GM12878 (cell line): ENCODE measurements at regions not wholly inside any gene's neighbourhood (a gene's known extent, or its start where the extent isn't known, plus 50 kb on each side); places are given as distances from the start of the nearest gene placed in this dataset.

Experiments used
- ATAC-seq: fragments of 200-7000 bp; cut with Tn5 transposase; 3 replicates; pipeline ENCODE4 v1.9.1; 2020; ENCODE audit warnings: mild to moderate bottlenecking, moderate library complexity
- BruUV-seq: library from RNA; stranded (reverse); fragments of 400-500 nt; replicated peaks from 2 replicates; lab custom pipeline; 2021; lab: Mats Ljungman, UMichigan
- CTCF ChIA-PET: fragments of 300-600 bp; sonication (Branson Sonifier 250); formaldehyde crosslinking; extraction: SDS; loops from one replicate; lab custom pipeline; 2021; ENCODE audit warnings: inconsistent platforms; lab: Yijun Ruan, JAX
- POLR2A ChIA-PET: fragments of 350-600 bp; formaldehyde crosslinking; extraction: SDS; loops from one replicate; lab custom pipeline; 2021; ENCODE audit warnings: inconsistent platforms; lab: Charles Lee
- RAD21 ChIA-PET: fragments of 300-600 bp; sonication (Branson Sonifier 250); formaldehyde crosslinking; loops from one replicate; lab custom pipeline; 2023; ENCODE audit warnings: antibody characterized with exemption; ENCODE audit not compliant: unreplicated experiment; lab: Charles Lee
- SMC1A ChIA-PET: fragments of 300-600 bp; sonication (Branson Sonifier 250); formaldehyde crosslinking; loops from one replicate; lab custom pipeline; 2023; ENCODE audit not compliant: unreplicated experiment, uncharacterized antibody; lab: Charles Lee
- DNase-seq: peaks from one replicate; pipeline ENCODE4 v3.0.0-alpha.2; 2011; ENCODE audit warnings: low read depth, low spot score
- FAIRE-seq: peaks from 3 replicates; lab custom pipeline; 2011; peaks lifted over from hg19 to GRCh38; lab: Jason Lieb, UNC
- H2AFZ ChIP-seq: 2 replicates; pipeline ENCODE4 v1.6.0; 2011; ENCODE audit warnings: low read depth, low read length, control low read depth; ENCODE audit not compliant: control insufficient read depth
- H3K27ac ChIP-seq: 2 replicates; pipeline ENCODE4 v1.5.1; 2011; ENCODE audit warnings: control low read depth; ENCODE audit not compliant: control insufficient read depth, insufficient read depth
- H3K27me3 ChIP-seq, 2 experiments: replicated peaks in 1 of 2; 2 replicates each; pipeline versions ENCODE4 v1.6.0 to v1.6.1; 2011; ENCODE audit warnings: low read length in 1 of 2; ENCODE audit not compliant: control insufficient read depth in 2 of 2, insufficient read depth in 2 of 2
- H3K36me3 ChIP-seq, 2 experiments: 2 replicates each; pipeline ENCODE4 v1.5.1; 2011; ENCODE audit warnings: low read length in 1 of 2; ENCODE audit not compliant: control insufficient read depth in 2 of 2, insufficient read depth in 2 of 2
- H3K4me1 ChIP-seq: 2 replicates; pipeline ENCODE4 v1.6.1; 2011; ENCODE audit warnings: mild to moderate bottlenecking, low read length, moderate library complexity, mixed read lengths; ENCODE audit not compliant: control insufficient read depth, insufficient read depth
- H3K4me2 ChIP-seq: 2 replicates; pipeline ENCODE4 v1.6.0; 2011; ENCODE audit warnings: control low read depth; ENCODE audit not compliant: control insufficient read depth, insufficient read depth
- H3K4me3 ChIP-seq: fragments of 200-600 bp; sonication (generic); 2 replicates; pipeline ENCODE4 v1.5.1; 2016
- H3K79me2 ChIP-seq: 2 replicates; pipeline ENCODE4 v1.6.0; 2011; ENCODE audit warnings: low read length; ENCODE audit not compliant: control insufficient read depth, insufficient read depth
- H3K9ac ChIP-seq: 2 replicates; pipeline ENCODE4 v1.8.0; 2011; ENCODE audit warnings: low read length, control low read depth, mixed read lengths; ENCODE audit not compliant: control insufficient read depth, insufficient read depth
- H3K9me3 ChIP-seq: replicated peaks from 3 replicates; pipeline ENCODE4 v1.5.1; 2011; ENCODE audit warnings: mild to moderate bottlenecking, low read length; ENCODE audit not compliant: control insufficient read depth, insufficient read depth
- H4K20me1 ChIP-seq: 2 replicates; pipeline ENCODE4 v1.6.0; 2011; ENCODE audit not compliant: control insufficient read depth, insufficient read depth
- BCL3 ChIP-seq: IDR thresholded peaks from 2 replicates; pipeline ENCODE4 v1.6.1; 2011; ENCODE audit warnings: borderline replicate concordance, low read depth, mild to moderate bottlenecking, moderate library complexity, low read length; ENCODE audit not compliant: insufficient read depth, poor library complexity, severe bottlenecking
- CBX3 ChIP-seq: fragments of 200-600 bp; sonication (generic); IDR thresholded peaks from 2 replicates; pipeline ENCODE4 v1.6.1; 2016; ENCODE audit warnings: low read depth, borderline replicate concordance
- IKZF2 ChIP-seq, 2 experiments: fragments of 450-650 bp; IDR thresholded peaks; 2 replicates each; pipeline ENCODE4 v1.6.1; 2017; ENCODE audit warnings: mild to moderate bottlenecking in 2 of 2, moderate library complexity in 2 of 2
- MAX ChIP-seq: IDR thresholded peaks from 2 replicates; pipeline ENCODE4 v1.6.1; 2012; ENCODE audit warnings: low read depth, low read length, improper control_type of control experiment
- MYC ChIP-seq: IDR thresholded peaks from 2 replicates; pipeline ENCODE4 v1.6.1; 2011; ENCODE audit warnings: mild to moderate bottlenecking, low read length, moderate library complexity, inconsistent platforms; ENCODE audit not compliant: insufficient read depth, insufficient replicate concordance, insufficient read length, severe bottlenecking
- NBN ChIP-seq: fragments of 450-650 bp; IDR thresholded peaks from 2 replicates; pipeline ENCODE4 v1.6.1; 2016
- NR2C1 ChIP-seq: fragments of 450-650 bp; IDR thresholded peaks from 2 replicates; pipeline ENCODE4 v1.6.1; 2017; ENCODE audit warnings: antibody characterized with exemption, mild to moderate bottlenecking, moderate library complexity
- PKNOX1 ChIP-seq: fragments of 450-650 bp; IDR thresholded peaks from 2 replicates; pipeline ENCODE4 v1.6.1; 2016; ENCODE audit warnings: mild to moderate bottlenecking
- SPI1 ChIP-seq: IDR thresholded peaks from 2 replicates; pipeline ENCODE4 v1.6.1; 2011; ENCODE audit warnings: low read depth, mild to moderate bottlenecking, low read length, moderate library complexity, borderline replicate concordance; ENCODE audit not compliant: insufficient read depth
- TCF12 ChIP-seq: IDR thresholded peaks from 2 replicates; pipeline ENCODE4 v1.6.1; 2011; ENCODE audit warnings: low read depth, mild to moderate bottlenecking, low read length
- ZNF274 ChIP-seq: IDR thresholded peaks from one replicate; pipeline ENCODE4 v1.8.0; 2011; ENCODE audit not compliant: insufficient read length, insufficient read depth
- ZNF384 ChIP-seq: IDR thresholded peaks from 2 replicates; pipeline ENCODE4 v1.6.1; 2012; ENCODE audit warnings: low read depth, mild to moderate bottlenecking, low read length, improper control_type of control experiment, borderline replicate concordance
- WGBS: methylation state at CpG from one replicate; pipeline ENCODE4 v1.1.6; 2016; ENCODE audit warnings: low lambda C conversion rate; ENCODE audit not compliant: insufficient replicate concordance, insufficient coverage; ENCODE audit errors: missing lambda C conversion rate; 5-methylcytosine and 5-hydroxymethylcytosine counted together
- in situ Hi-C: fragments of 300-500 bp; cut with MboI; formaldehyde crosslinking; loops from 9 replicates; pipeline ENCODE4 v1.14.3; 2018; ENCODE audit warnings: mixed read lengths
- intact Hi-C: fragments of 100-400 bp; cut with micrococcal nuclease; formaldehyde crosslinking; loops from one replicate; pipeline ENCODE4 v1.14.2; 2022; ENCODE audit not compliant: unreplicated experiment

- Histone ChIP-seq H3K27me3 (no peaks in the 10 kb centered on the region), H3K4me1 (no peaks in the 10 kb centered on the region), H3K27ac (no peak overlapping the region), H2AFZ (no peak overlapping the region), H3K9me3 (no peaks in the 10 kb centered on the region), H3K4me3 (no peak overlapping the region), H3K4me2 (no peak overlapping the region), H3K9ac (no peak overlapping the region), H3K36me3 (no peaks in the 10 kb centered on the region), H3K79me2 (no peaks in the 10 kb centered on the region), H4K20me1 (no peaks in the 10 kb centered on the region)
- no peak for TF ChIP-seq TCF12
- ATAC-seq = no peak
- RAD21 ChIA-PET = no interaction called here
- SMC1A ChIA-PET = no interaction called here
- POLR2A ChIA-PET = no interaction called here
- no peak for FAIRE-seq
- DNase-seq = no peak
- intact Hi-C loops = no loop called here
- 44% methylated on average over 6 of the region's 6 CpGs for WGBS
- BruUV-seq = no TSS peak
- in situ Hi-C loops = no loop called here
- CTCF ChIA-PET = no interaction called here
Observed at GRCh38 chr4:31146366-31146765, 426.2 kb downstream of the PCDH7 start.

- intact Hi-C loops = no loop called here
- TF ChIP-seq NBN (no peak), ZNF274 (no peak), PKNOX1 (no peak), NR2C1 (no peak), BCL3 (no peak), MAX (no peak), ZNF384 (no peak), SPI1 (no peak), MYC (no peak), IKZF2 (IDR thresholded peaks at IDR 0.05) (no peak), CBX3 (no peak)
- Histone ChIP-seq H3K27me3 (no peaks in the 10 kb centered on the region), H3K9ac (no peak overlapping the region), H3K9me3 (no peaks in the 10 kb centered on the region), H2AFZ (no peak overlapping the region), H4K20me1 (no peaks in the 10 kb centered on the region), H3K36me3 (no peaks in the 10 kb centered on the region), H3K4me2 (no peak overlapping the region), H3K27ac (no peak overlapping the region), H3K79me2 (no peaks in the 10 kb centered on the region), H3K4me1 (no peaks in the 10 kb centered on the region), H3K4me3 (no peak overlapping the region)
- BruUV-seq = no TSS peak
- ChIA-PET SMC1A (interaction anchor here (0.5 to 1.4 kb wide), 3 partner anchors 11 to 816 kb away, joined by 3 to 7 read pairs (median 3); no protein-coding TSS in a partner anchor), POLR2A (interaction anchor here (0.7 kb wide), 1 partner anchor 872 kb away, joined by 3 read pairs; no protein-coding TSS in a partner anchor), RAD21 (no interaction called here), CTCF (no interaction called here)
- ATAC-seq (no peak), FAIRE-seq (no peak), DNase-seq (no peak)
- WGBS = 0% methylated on average over 1 of the region's 1 CpG
- in situ Hi-C loops = no loop called here
Observed at GRCh38 chr4:31148990-31149389, 428.8 kb downstream of the PCDH7 start.
